Small intestine (tissue), 7 donors: ENCODE measurements at regions not wholly inside any gene's neighbourhood (a gene's known extent, or its start where the extent isn't known, plus 50 kb on each side); places are given as distances from the start of the nearest gene placed in this dataset.

Source experiments
- DNase-seq, 2 donors: peaks; one replicate each; pipeline versions ENCODE4 v3.0.0 to v3.0.0-alpha.2; 2013
- FAIRE-seq: peaks from 2 replicates; lab custom pipeline; 2012; peaks lifted over from hg19 to GRCh38; lab: Jason Lieb, UNC
- H3K27ac ChIP-seq, 3 donors: one replicate each; pipeline ENCODE4 v1.5.1; 2013; ENCODE audit warnings: low read length in 2 of 3, mild to moderate bottlenecking in 2 of 3, control low read depth in 1 of 3, inconsistent platforms in 1 of 3, low read depth in 1 of 3, moderate library complexity in 1 of 3
- H3K27me3 ChIP-seq, 3 donors: one replicate each; pipeline ENCODE4 v1.6.1; 2013; ENCODE audit warnings: low read length in 3 of 3, inconsistent platforms in 1 of 3; ENCODE audit not compliant: control insufficient read depth in 3 of 3, insufficient read depth in 3 of 3
- H3K36me3 ChIP-seq, 3 donors: one replicate each; pipeline ENCODE4 v1.6.1; 2013; ENCODE audit warnings: low read length in 3 of 3, inconsistent platforms in 1 of 3, low read depth in 1 of 3, mild to moderate bottlenecking in 1 of 3, moderate library complexity in 1 of 3; ENCODE audit not compliant: control insufficient read depth in 3 of 3, insufficient read depth in 2 of 3
- H3K4me1 ChIP-seq, 3 donors: one replicate each; pipeline ENCODE4 v1.6.1; 2013; ENCODE audit warnings: low read length in 2 of 3, inconsistent platforms in 1 of 3, low read depth in 1 of 3, mild to moderate bottlenecking in 1 of 3, moderate library complexity in 1 of 3; ENCODE audit not compliant: control insufficient read depth in 3 of 3, insufficient read depth in 2 of 3
- H3K4me3 ChIP-seq, 3 donors: one replicate each; pipeline ENCODE4 v1.5.1; 2013; ENCODE audit warnings: low read length in 3 of 3, control low read depth in 1 of 3, inconsistent platforms in 1 of 3, low read depth in 1 of 3, mild to moderate bottlenecking in 1 of 3, moderate library complexity in 1 of 3
- H3K9me3 ChIP-seq, 2 donors: one replicate each; pipeline ENCODE4 v1.6.1; 2013; ENCODE audit warnings: low read depth in 1 of 2, low read length in 1 of 2; ENCODE audit not compliant: control insufficient read depth in 2 of 2, insufficient read depth in 1 of 2
- WGBS, 3 donors: extraction: QIAGEN DNeasy Blood & Tissue Kit; methylation state at CpG; one replicate each; pipeline ENCODE4 v1.1.7; 2013; 5-methylcytosine and 5-hydroxymethylcytosine counted together
- donor health status: healthy with polysubstance abuse.
- donor health status: control.
- donor health status: control.
- donor health status: Bipolar disorder and iron deficiency.
- donor health status: healthy.

GRCh38 chr5:148920646-148921288, 94.4 kb downstream of the ADRB2 start:
- 33 to 78% (median 69%) methylated on average over 2 of the region's 2 CpGs for WGBS, 3 donors
- Histone ChIP-seq H3K4me1 (no peaks in the 10 kb centered on the region), H3K36me3 (no peaks in the 10 kb centered on the region), H3K27ac (no peak overlapping the region), H3K27me3 (no peaks in the 10 kb centered on the region), H3K9me3 (no peaks in the 10 kb centered on the region), H3K4me3 (no peak overlapping the region)
- FAIRE-seq (no peak), DNase-seq (no peak)

GRCh38 chr5:148921350-148921749, 94.9 kb downstream of the ADRB2 start:
- Histone ChIP-seq H3K27ac (no peak overlapping the region), H3K27me3 (no peaks in the 10 kb centered on the region), H3K9me3 (no peaks in the 10 kb centered on the region), H3K36me3 (no peaks in the 10 kb centered on the region), H3K4me1 (no peaks in the 10 kb centered on the region), H3K4me3 (no peak overlapping the region)
- FAIRE-seq (no peak), DNase-seq (no peak)
- 38 to 68% (median 39%) methylated on average over 1 of the region's 1 CpG for WGBS, 3 donors

- 3 to 20% (median 15%) methylated on average over 1 of the region's 1 CpG for WGBS, 3 donors
- H3K27ac ChIP-seq: no peak overlapping the region
- FAIRE-seq: no peak
Observed at GRCh38 chr5:148922606-148923005, 96.2 kb downstream of the ADRB2 start.

GRCh38 chr5:148923023-148923422, 96.6 kb downstream of the ADRB2 start:
- no peak for FAIRE-seq
- Histone ChIP-seq H3K27ac (no peak overlapping the region), H3K27me3 (no peaks in the 10 kb centered on the region), H3K9me3 (no peaks in the 10 kb centered on the region), H3K4me1 (no peaks in the 10 kb centered on the region), H3K4me3 (no peak overlapping the region), H3K36me3 (no peaks in the 10 kb centered on the region)
- DNase-seq: no peak
- WGBS, 3 donors: 93 to 96% (median 94%) methylated on average over 1 of the region's 1 CpG

More at GRCh38 chr5:148922606-148923005, 96.2 kb downstream of the ADRB2 start:
- Histone ChIP-seq H3K4me3 (no peak overlapping the region), H3K9me3 (no peaks in the 10 kb centered on the region), H3K36me3 (no peaks in the 10 kb centered on the region), H3K27me3 (no peaks in the 10 kb centered on the region), H3K4me1 (no peaks in the 10 kb centered on the region)
- DNase-seq: no peak

GRCh38 chr5:148924817-148925216, 98.4 kb downstream of the ADRB2 start:
- no peak overlapping the region for H3K4me3 ChIP-seq
- peaks cover 0 to 3% (median 0%) of the 10 kb centered on the region in 3 donors for H3K4me1 ChIP-seq
- DNase-seq: peak in 1 of 2 donors; percentile 60
- H3K9me3 ChIP-seq: no peaks in the 10 kb centered on the region
- no peak overlapping the region for H3K27ac ChIP-seq
- H3K27me3 ChIP-seq: no peaks in the 10 kb centered on the region
- FAIRE-seq: no peak
- H3K36me3 ChIP-seq: no peaks in the 10 kb centered on the region
- 50 to 56% (median 55%) methylated on average over 5 of the region's 5 CpGs for WGBS, 3 donors

- Histone ChIP-seq H3K27ac (no peak overlapping the region), H3K4me3 (no peak overlapping the region), H3K36me3 (no peaks in the 10 kb centered on the region), H3K27me3 (no peaks in the 10 kb centered on the region), H3K9me3 (no peaks in the 10 kb centered on the region), H3K4me1 (peaks cover 0 to 3% (median 0%) of the 10 kb centered on the region in 3 donors)
- peak in 1 of 2 donors; percentile 59 for DNase-seq
- WGBS, 3 donors: 51 to 77% (median 76%) methylated on average over 5 of the region's 5 CpGs
- FAIRE-seq: no peak
Observed at GRCh38 chr5:148926207-148926606, 99.8 kb downstream of the ADRB2 start.

GRCh38 chr5:148927307-148927946, 101.0 kb downstream of the ADRB2 start:
- Histone ChIP-seq H3K4me3 (no peak overlapping the region), H3K4me1 (peaks cover 0 to 3% (median 0%) of the 10 kb centered on the region in 3 donors), H3K27ac (no peak overlapping the region), H3K36me3 (no peaks in the 10 kb centered on the region), H3K9me3 (no peaks in the 10 kb centered on the region), H3K27me3 (no peaks in the 10 kb centered on the region)
- FAIRE-seq (no peak), DNase-seq (no peak)
- 78 to 88% (median 87%) methylated on average over 3 of the region's 3 CpGs for WGBS, 3 donors

GRCh38 chr5:148928141-148928540, 101.7 kb downstream of the ADRB2 start:
- FAIRE-seq (no peak), DNase-seq (no peak)
- Histone ChIP-seq H3K4me3 (no peak overlapping the region), H3K36me3 (no peaks in the 10 kb centered on the region), H3K9me3 (no peaks in the 10 kb centered on the region), H3K4me1 (peaks cover 0 to 3% (median 0%) of the 10 kb centered on the region in 3 donors), H3K27ac (no peak overlapping the region), H3K27me3 (no peaks in the 10 kb centered on the region)
